ENCODE measurements at regions not wholly inside any gene's neighbourhood (a gene's known extent, or its start where the extent isn't known, plus 50 kb on each side); places are given as distances from the start of the nearest gene placed in this dataset.
A peak's percentile ranks its signal among the peaks of the same experiment; 100 is the strongest.
"Not testable (repeated sequence)": the region's sequence is repeated elsewhere in the genome, so short reads cannot be mapped to it uniquely, and the experiment has no call there.

DNA sequence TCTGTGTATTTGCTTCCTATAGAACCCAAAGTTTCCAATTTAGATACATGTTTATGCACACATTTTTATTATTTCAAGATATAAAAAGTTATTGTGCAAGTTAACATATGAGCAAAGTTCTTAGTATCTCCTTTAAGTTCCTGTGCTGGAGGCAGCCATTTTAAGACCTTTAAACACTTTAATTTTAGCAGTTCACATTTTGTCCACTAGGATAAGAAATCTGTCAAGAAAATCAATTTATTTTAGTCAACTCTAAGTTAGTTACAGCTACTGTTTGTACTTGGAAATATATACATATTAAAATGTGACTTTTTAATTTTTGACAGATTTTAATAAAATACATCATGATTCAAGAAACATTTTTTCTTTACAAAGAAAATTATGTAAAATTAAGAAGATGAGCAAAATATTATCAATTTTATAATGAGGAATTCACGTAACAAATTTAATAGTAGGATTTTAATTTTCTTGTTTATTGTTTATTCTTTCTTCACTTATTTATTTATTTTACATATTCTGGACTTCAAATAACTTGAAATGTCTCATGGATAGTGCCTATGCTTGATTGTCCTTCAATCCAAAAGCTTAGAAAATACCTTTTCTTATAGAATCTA lies 402.6 kb upstream of the GBE1 start:
- intact Hi-C loops (cut with DNase I): no loop called here
- no peak for DNase-seq (ENCODE audit: low spot score)

DNA sequence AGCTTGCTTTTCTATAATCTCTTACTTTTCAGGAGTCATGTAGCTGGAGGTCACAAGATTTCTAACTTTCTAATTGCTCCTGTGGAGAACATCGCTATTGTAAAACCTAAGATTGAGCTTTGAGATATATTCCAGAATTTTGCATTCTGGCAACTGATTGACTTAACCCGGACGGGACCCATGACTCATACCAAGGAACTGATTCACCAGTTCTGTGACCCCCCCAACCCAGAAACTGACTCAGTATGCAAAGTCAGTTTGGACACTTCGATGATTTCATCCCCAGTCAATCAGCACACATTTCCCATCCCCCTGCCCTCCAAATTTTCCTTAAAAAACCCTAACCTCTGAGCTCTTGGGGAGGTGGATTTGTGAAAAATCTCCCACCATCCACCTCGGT lies 396.5 kb upstream of the GBE1 start:
- DNase-seq (ENCODE audit: low spot score): no peak

GRCh38 chr3:82153892-82154291 lies 392.4 kb upstream of the GBE1 start:
- intact Hi-C loops (cut with DNase I): not testable (repeated sequence)

More for the DNA sequence above, 396.5 kb upstream of the GBE1 start:
- intact Hi-C loops (cut with DNase I): no loop called here

DNA sequence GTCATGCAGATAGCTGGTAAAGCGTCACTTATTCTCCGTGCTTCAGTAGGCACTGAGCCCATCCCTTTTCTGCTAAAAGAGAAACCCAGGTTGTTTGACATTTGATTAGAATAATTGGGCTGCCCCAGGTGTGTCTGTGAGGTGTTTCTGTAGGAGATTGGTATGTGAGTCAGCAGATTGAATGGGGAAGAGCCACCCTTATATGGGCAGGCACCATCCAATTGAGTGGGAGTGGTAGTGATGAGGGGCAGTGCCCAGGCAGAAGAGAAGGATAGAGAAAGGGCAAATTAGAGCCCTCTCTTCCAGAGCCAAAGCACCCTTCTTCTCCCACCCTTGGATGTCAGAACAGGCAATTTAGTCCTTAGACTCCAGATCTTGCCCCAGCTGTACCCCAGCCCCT lies 384.3 kb upstream of the GBE1 start:
- DNase-seq (ENCODE audit: low spot score): no peak
- intact Hi-C loops (cut with DNase I): no loop called here

More at GRCh38 chr3:82153892-82154291, 392.4 kb upstream of the GBE1 start:
- not testable (repeated sequence) for DNase-seq (ENCODE audit: low spot score)

- intact Hi-C loops (cut with DNase I): no loop called here
- no peak for DNase-seq (ENCODE audit: low spot score)
Observed at GRCh38 chr3:82144811-82145210, 383.4 kb upstream of the GBE1 start.

DNA sequence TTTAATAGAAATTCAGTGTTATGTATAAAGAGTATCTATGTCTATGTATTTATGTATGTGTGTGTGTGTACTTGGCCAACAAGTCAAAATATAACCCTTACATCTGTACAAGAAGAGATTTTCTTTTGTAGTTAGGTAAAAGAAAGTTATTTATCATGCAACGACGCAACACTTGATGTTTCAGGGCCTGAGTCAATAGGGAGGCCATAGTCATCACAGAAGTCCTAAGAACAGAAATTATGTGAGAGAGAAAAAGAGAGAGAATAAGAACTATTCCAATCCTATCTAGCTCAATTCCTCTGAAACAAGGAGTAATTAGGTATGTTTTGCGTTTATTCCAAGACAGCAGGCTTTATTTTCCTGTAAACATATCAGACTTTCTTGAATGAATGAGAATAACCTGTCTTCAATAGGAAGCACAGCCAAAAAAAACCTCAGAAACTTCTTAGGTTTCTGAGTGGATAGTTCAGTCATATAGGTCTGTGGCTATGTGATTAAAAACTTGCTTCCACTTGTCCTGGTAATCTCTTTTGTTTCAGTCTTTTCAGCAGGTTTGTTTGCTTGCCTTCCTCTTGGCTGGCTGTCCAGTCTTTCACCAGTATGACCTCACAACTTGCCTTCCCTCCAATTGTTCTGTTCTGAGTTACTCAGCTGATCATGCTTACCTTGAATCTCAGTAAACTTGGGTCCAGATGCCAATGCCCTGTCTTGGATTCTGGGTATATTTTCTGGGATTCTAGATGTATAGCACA lies 382.4 kb upstream of the GBE1 start:
- intact Hi-C loops (cut with DNase I): no loop called here
- no peak for DNase-seq (ENCODE audit: low spot score)

DNA sequence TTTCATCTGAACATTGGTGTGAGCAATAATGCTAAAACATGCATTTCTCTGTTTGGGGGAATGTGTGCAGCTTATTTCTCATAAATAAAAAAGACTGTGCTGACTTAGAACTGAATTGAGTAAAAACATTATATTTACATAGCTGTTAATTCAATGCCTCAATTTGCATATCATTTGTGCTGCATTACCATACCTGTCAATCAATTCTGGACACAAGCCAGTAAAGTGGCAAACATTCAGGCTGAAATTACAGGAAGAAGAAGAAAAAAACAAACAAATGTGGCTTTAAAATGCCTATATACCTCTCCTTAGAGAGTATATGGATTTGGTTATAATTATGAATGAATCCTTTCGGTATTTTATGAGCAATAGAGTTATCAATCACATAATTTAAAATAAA lies 380.1 kb upstream of the GBE1 start:
- DNase-seq (ENCODE audit: low spot score): no peak
- intact Hi-C loops (cut with DNase I): no loop called here

GRCh38 chr3:82137861-82138260 lies 376.4 kb upstream of the GBE1 start:
- intact Hi-C loops (cut with DNase I): no loop called here
- DNase-seq (ENCODE audit: low spot score): no peak

- DNase-seq (ENCODE audit: low spot score): no peak
- intact Hi-C loops (cut with DNase I): no loop called here
Observed at GRCh38 chr3:82137050-82137449, 375.6 kb upstream of the GBE1 start.

- DNase-seq (ENCODE audit: low spot score): peak; percentile 83
- intact Hi-C loops (cut with DNase I): no loop called here
Observed at GRCh38 chr3:82133070-82133606, 371.7 kb upstream of the GBE1 start.

- DNase-seq (ENCODE audit: low spot score): no peak
- intact Hi-C loops (cut with DNase I): no loop called here
Observed at GRCh38 chr3:82132210-82133069, 371.0 kb upstream of the GBE1 start.

DNA sequence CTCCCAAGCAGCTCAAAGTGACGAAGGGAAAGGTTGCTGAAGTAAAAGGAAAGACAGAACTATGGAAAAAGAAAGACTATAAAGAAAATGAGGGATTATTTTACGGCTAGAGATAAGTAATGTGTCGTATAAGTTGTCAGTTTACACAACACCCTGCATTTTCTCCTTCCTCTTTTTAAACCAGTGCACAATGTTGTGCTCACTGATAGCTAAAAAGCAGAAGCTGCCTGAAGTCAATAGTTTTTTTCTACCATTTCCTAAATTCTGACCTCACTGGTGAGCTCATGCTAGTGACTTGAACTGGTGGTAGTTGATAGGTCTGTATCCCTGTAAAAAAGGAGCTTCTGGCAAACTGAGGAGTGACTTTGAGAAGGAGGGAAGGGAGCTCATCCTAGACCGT lies 368.6 kb upstream of the GBE1 start:
- intact Hi-C loops (cut with DNase I): no loop called here
- DNase-seq (ENCODE audit: low spot score): no peak

DNA sequence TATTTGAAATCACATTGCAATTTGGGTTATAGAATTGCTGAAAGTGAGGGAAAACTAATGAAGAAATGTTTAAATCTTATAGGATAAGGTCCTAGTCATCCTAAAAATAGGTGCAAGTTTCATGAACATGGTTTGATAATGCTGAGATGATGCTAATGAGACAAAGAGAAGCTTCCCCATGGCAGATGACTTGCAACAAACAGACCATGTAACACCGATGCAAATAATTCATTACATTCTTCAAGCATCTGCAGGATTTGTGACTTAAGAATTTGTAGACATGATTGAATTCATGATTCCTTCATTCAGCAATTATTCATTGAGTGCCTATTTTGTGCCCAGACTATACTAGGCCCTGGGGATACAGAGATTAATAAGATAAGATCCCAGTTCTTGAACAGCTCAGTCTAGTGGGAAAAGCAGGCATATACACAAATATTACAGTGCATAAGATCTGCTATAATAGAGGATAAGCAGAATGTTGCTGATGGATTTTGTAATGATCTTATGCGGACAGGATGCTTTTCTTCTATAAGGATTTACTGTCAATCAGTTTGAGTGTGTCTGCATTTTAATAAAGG lies 367.9 kb upstream of the GBE1 start:
- DNase-seq (ENCODE audit: low spot score): no peak
- intact Hi-C loops (cut with DNase I): no loop called here

DNA sequence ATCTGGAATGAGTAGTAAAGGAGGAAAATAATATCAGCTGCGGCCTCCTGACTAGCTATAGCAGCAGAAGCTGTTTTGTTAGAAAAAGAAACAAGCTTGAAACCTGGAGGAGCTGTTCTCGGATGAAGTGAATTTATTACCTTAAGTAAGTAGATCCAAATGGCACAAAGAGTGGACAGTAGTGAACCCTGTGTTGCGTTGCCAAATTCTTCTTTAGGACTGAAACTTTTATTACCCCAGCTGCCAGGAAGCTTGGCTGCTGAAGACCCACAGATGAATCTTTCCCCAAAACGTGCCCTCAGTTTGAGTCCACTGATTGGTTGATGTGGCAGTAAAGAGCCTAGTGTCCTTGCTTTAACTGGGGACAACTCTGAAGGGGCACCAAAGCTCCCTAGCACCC lies 366.8 kb upstream of the GBE1 start:
- DNase-seq (ENCODE audit: low spot score): no peak
- intact Hi-C loops (cut with DNase I): no loop called here

- no peak for DNase-seq (ENCODE audit: low spot score)
- intact Hi-C loops (cut with DNase I): no loop called here
Observed at GRCh38 chr3:82122554-82123345, 361.3 kb upstream of the GBE1 start.

DNA sequence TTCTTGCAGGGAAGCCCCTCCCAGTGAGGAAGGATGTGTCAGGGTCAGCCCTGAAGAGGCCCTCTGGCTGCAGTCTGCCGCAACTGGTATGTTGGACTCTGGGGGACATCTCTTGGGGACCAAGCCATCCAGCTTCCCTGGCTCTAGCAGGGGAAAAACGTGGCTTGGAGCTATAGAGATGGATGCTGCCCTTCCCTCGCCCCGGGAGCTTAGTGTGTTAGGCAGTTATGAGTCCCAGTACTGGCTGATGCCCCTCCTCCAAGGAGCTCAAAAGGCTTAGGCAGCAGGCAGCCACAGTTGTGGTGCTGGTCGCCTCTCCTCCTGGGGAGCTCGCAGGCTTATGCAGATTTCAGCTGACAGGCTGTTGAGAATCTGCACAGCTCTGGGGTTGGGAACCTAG lies 353.1 kb upstream of the GBE1 start:
- no peak for DNase-seq (ENCODE audit: low spot score)
- intact Hi-C loops (cut with DNase I): no loop called here

DNA sequence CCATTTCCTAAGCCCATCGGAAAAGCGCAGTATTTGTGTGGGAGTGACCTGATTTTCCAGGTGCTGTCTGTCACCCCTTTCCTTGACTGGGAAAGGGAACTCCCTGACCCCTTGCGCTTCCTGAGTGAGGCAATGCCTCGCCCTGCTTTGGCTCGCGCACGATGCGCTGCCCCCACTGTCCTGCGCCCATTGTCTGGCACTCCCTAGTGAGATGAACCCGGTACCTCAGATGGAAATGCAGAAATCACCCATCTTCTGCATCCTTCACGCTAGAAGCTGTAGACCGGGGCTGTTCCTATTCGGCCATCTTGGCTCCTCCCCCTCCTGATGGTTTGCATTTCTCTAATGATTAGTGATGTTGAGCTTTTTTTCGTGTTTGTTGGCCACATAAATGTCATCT lies 349.3 kb upstream of the GBE1 start:
- intact Hi-C loops (cut with DNase I); DNase-seq (ENCODE audit: low spot score): not testable (repeated sequence)

GRCh38 chr3:82103241-82103640 lies 341.8 kb upstream of the GBE1 start:
- intact Hi-C loops (cut with DNase I): no loop called here
- no peak for DNase-seq (ENCODE audit: low spot score)

DNA sequence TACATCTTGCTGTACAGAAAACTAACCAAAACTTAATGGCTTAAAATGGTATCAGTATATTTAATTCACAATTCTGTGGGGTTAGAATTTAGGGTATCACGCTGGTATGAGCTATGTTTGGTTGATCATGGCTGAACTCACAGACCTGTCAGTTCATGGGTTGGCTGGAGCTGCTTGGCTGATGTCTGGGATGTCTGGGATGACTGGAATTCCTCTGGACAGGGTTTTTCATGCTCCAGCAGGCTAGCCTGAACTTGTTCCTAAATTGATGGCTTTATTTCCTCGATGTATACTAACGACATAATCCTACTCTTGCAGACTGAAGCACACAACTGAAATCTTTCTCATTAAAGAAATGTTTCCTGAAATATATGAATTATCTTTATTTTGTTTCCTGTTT lies 338.9 kb upstream of the GBE1 start:
- DNase-seq (ENCODE audit: low spot score): no peak
- intact Hi-C loops (cut with DNase I): no loop called here
